Loucy (cell line): ENCODE measurements at regions not wholly inside any gene's neighbourhood (a gene's known extent, or its start where the extent isn't known, plus 50 kb on each side); places are given as distances from the start of the nearest gene placed in this dataset.

ENCODE experiments used
- H2AFZ ChIP-seq: fragments of 200-600 bp; sonication (generic); 2 replicates; pipeline ENCODE4 v1.6.0; 2016; ENCODE audit warnings: antibody characterized with exemption, mild to moderate bottlenecking, low read length, moderate library complexity
- H3F3A ChIP-seq: fragments of 200-600 bp; 2 replicates; pipeline ENCODE4 v1.6.0; 2016; ENCODE audit warnings: antibody characterized with exemption, low read depth, mild to moderate bottlenecking
- H3K27me3 ChIP-seq: fragments of 200-600 bp; sonication (generic); 2 replicates; pipeline ENCODE4 v1.6.1; 2014; ENCODE audit warnings: low read length, mild to moderate bottlenecking; ENCODE audit not compliant: insufficient read depth, poor library complexity, severe bottlenecking
- H3K36me3 ChIP-seq: fragments of 200-600 bp; sonication (generic); 2 replicates; pipeline ENCODE4 v1.6.1; 2016; ENCODE audit warnings: low read length; ENCODE audit not compliant: insufficient read depth
- H3K4me1 ChIP-seq: fragments of 200-600 bp; sonication (generic); 2 replicates; pipeline ENCODE4 v1.5.1; 2014; ENCODE audit warnings: low read length, mild to moderate bottlenecking; ENCODE audit not compliant: insufficient read depth, poor library complexity, severe bottlenecking
- H3K4me2 ChIP-seq: fragments of 200-600 bp; sonication (generic); 2 replicates; pipeline ENCODE4 v1.6.0; 2014; ENCODE audit warnings: antibody characterized with exemption, low read length, low read depth, mild to moderate bottlenecking; ENCODE audit not compliant: poor library complexity, severe bottlenecking
- H3K4me3 ChIP-seq: fragments of 200-600 bp; sonication (generic); 2 replicates; pipeline ENCODE4 v1.5.1; 2014; ENCODE audit warnings: low read length, mild to moderate bottlenecking, mixed read lengths; ENCODE audit not compliant: poor library complexity, severe bottlenecking
- H3K79me2 ChIP-seq: fragments of 200-600 bp; sonication (generic); 2 replicates; pipeline ENCODE4 v1.6.1; 2014; ENCODE audit warnings: low read length; ENCODE audit not compliant: insufficient read depth
- H3K9ac ChIP-seq: fragments of 200-600 bp; sonication (generic); 2 replicates; pipeline ENCODE4 v1.6.0; 2014; ENCODE audit warnings: mild to moderate bottlenecking, low read depth, low read length, moderate library complexity; ENCODE audit not compliant: poor library complexity, severe bottlenecking
- H3K9me2 ChIP-seq: fragments of 200-600 bp; sonication (generic); replicated peaks from 2 replicates; pipeline ENCODE4 v1.6.1; 2016; ENCODE audit warnings: low read depth, low read length, mixed read lengths
- H3K9me3 ChIP-seq: fragments of 200-600 bp; sonication (generic); 2 replicates; pipeline ENCODE4 v1.6.1; 2014; ENCODE audit warnings: mild to moderate bottlenecking, antibody characterized with exemption, low read length, low read depth; ENCODE audit not compliant: insufficient read depth
- H4K20me1 ChIP-seq: fragments of 200-600 bp; sonication (generic); 2 replicates; pipeline ENCODE4 v1.6.0; 2014; ENCODE audit warnings: antibody characterized with exemption, low read length, mild to moderate bottlenecking; ENCODE audit not compliant: insufficient read depth, poor library complexity, severe bottlenecking
- CTCF ChIP-seq: fragments of 200-600 bp; sonication (generic); conservative IDR thresholded peaks from 2 replicates; pipeline ENCODE4 v1.5.1; 2014; ENCODE audit warnings: mild to moderate bottlenecking, antibody characterized with exemption, low read length
- EZH2phosphoT487 ChIP-seq: fragments of 200-600 bp; IDR thresholded peaks from 2 replicates; pipeline ENCODE4 v1.6.1; 2018; ENCODE audit warnings: antibody characterized with exemption, mild to moderate bottlenecking, moderate library complexity, borderline replicate concordance

GRCh38 chr20:1757072-1757471 is 99.5 kb upstream of the SIRPG start:
- Histone ChIP-seq H3K4me3 (no peak overlapping the region), H3K4me1 (no peaks in the 10 kb centered on the region), H4K20me1 (no peaks in the 10 kb centered on the region), H3K4me2 (no peak overlapping the region), H3K9ac (no peak overlapping the region), H3K36me3 (no peaks in the 10 kb centered on the region), H3K9me2 (no peaks in the 10 kb centered on the region), H3F3A (no peaks in the 10 kb centered on the region), H3K27me3 (no peaks in the 10 kb centered on the region), H2AFZ (no peak overlapping the region), H3K79me2 (no peaks in the 10 kb centered on the region), H3K9me3 (no peaks in the 10 kb centered on the region)
- TF ChIP-seq EZH2phosphoT487 (no peak), CTCF (no peak)

GRCh38 chr20:1754749-1755148 is 97.2 kb upstream of the SIRPG start:
- no peak overlapping the region for H3K4me2 ChIP-seq
- no peaks in the 10 kb centered on the region for H3F3A ChIP-seq

GRCh38 chr20:1754306-1754705 is 96.7 kb upstream of the SIRPG start:
- no peak overlapping the region for H3K4me3 ChIP-seq

More at GRCh38 chr20:1754749-1755148, 97.2 kb upstream of the SIRPG start:
- Histone ChIP-seq H3K36me3 (no peaks in the 10 kb centered on the region), H3K9ac (no peak overlapping the region), H3K4me3 (no peak overlapping the region), H3K9me3 (no peaks in the 10 kb centered on the region), H2AFZ (no peak overlapping the region), H3K4me1 (no peaks in the 10 kb centered on the region), H4K20me1 (no peaks in the 10 kb centered on the region), H3K79me2 (no peaks in the 10 kb centered on the region), H3K9me2 (no peaks in the 10 kb centered on the region), H3K27me3 (no peaks in the 10 kb centered on the region)
- TF ChIP-seq CTCF = no peak

More at GRCh38 chr20:1754306-1754705, 96.7 kb upstream of the SIRPG start:
- no peaks in the 10 kb centered on the region for H3K4me1 ChIP-seq
- H3K79me2 ChIP-seq = no peaks in the 10 kb centered on the region
- no peak overlapping the region for H2AFZ ChIP-seq
- no peaks in the 10 kb centered on the region for H3K9me2 ChIP-seq
- H3F3A ChIP-seq = no peaks in the 10 kb centered on the region
- H3K36me3 ChIP-seq = no peaks in the 10 kb centered on the region
- no peak overlapping the region for H3K9ac ChIP-seq
- no peak overlapping the region for H3K4me2 ChIP-seq
- no peaks in the 10 kb centered on the region for H3K9me3 ChIP-seq
- no peaks in the 10 kb centered on the region for H3K27me3 ChIP-seq
- TF ChIP-seq CTCF (no peak), EZH2phosphoT487 (no peak)
- no peaks in the 10 kb centered on the region for H4K20me1 ChIP-seq
